H9 (cell line): ENCODE measurements at regions not wholly inside any gene's neighbourhood (a gene's known extent, or its start where the extent isn't known, plus 50 kb on each side); places are given as distances from the start of the nearest gene placed in this dataset.

Experiments
- DNase-seq: peaks from one replicate; pipeline ENCODE4 v3.0.0-alpha.2; 2017
- H2AFZ ChIP-seq: one replicate; pipeline ENCODE4 v1.6.1; 2013; ENCODE audit warnings: mild to moderate bottlenecking, low read length, control low read depth, moderate library complexity
- H2AK5ac ChIP-seq: 2 replicates; pipeline ENCODE4 v1.6.1; 2013; ENCODE audit warnings: low read length, control low read depth, mixed read lengths; ENCODE audit not compliant: insufficient read length
- H2BK120ac ChIP-seq: one replicate; pipeline ENCODE4 v1.6.1; 2013; ENCODE audit warnings: low read depth, mild to moderate bottlenecking, low read length, control low read depth, inconsistent platforms; ENCODE audit not compliant: poor library complexity, severe bottlenecking
- H2BK12ac ChIP-seq: 2 replicates; pipeline ENCODE4 v1.6.1; 2013; ENCODE audit warnings: low read length, control low read depth, mixed read lengths, low read depth; ENCODE audit not compliant: insufficient read length
- H2BK15ac ChIP-seq: 2 replicates; pipeline ENCODE4 v1.6.1; 2013; ENCODE audit warnings: low read depth, low read length, control low read depth
- H2BK20ac ChIP-seq: one replicate; pipeline ENCODE4 v1.6.1; 2013; ENCODE audit warnings: low read depth, mild to moderate bottlenecking, low read length, control low read depth, inconsistent platforms; ENCODE audit not compliant: poor library complexity, severe bottlenecking
- H2BK5ac ChIP-seq: 2 replicates; pipeline ENCODE4 v1.6.1; 2013; ENCODE audit warnings: low read length, control low read depth, mixed read lengths; ENCODE audit not compliant: insufficient read length
- H3K14ac ChIP-seq: 2 replicates; pipeline ENCODE4 v1.6.1; 2013; ENCODE audit warnings: low read length, control low read depth; ENCODE audit not compliant: insufficient read depth
- H3K18ac ChIP-seq: 2 replicates; pipeline ENCODE4 v1.6.1; 2013; ENCODE audit warnings: low read depth, mild to moderate bottlenecking, mixed read lengths, low read length, control low read depth; ENCODE audit not compliant: insufficient read length
- H3K23ac ChIP-seq: 2 replicates; pipeline ENCODE4 v1.6.1; 2013; ENCODE audit warnings: low read length, control low read depth, mixed read lengths, low read depth; ENCODE audit not compliant: insufficient read length
- H3K23me2 ChIP-seq: 2 replicates; pipeline ENCODE4 v1.6.1; 2013; ENCODE audit warnings: low read depth, mild to moderate bottlenecking, mixed read lengths, low read length, control low read depth; ENCODE audit not compliant: insufficient read length, poor library complexity, severe bottlenecking
- H3K27ac ChIP-seq: 2 replicates; pipeline ENCODE4 v1.5.1; 2013; ENCODE audit warnings: low read length, control low read depth, mixed read lengths, low read depth; ENCODE audit not compliant: insufficient read length
- H3K27me3 ChIP-seq: 2 replicates; pipeline ENCODE4 v1.6.1; 2013; ENCODE audit warnings: low read length, control low read depth, inconsistent platforms; ENCODE audit not compliant: insufficient read depth
- H3K4ac ChIP-seq: 2 replicates; pipeline ENCODE4 v1.6.1; 2013; ENCODE audit warnings: low read depth, mild to moderate bottlenecking, control low read depth, inconsistent platforms, low read length, moderate library complexity
- H3K4me1 ChIP-seq: 2 replicates; pipeline ENCODE4 v1.6.1; 2013; ENCODE audit warnings: low read length, control low read depth, inconsistent platforms; ENCODE audit not compliant: insufficient read depth
- H3K4me2 ChIP-seq: 2 replicates; pipeline ENCODE4 v1.6.1; 2013; ENCODE audit warnings: low read length, control low read depth, mixed read lengths; ENCODE audit not compliant: insufficient read length, insufficient read depth
- H3K56ac ChIP-seq: 2 replicates; pipeline ENCODE4 v1.6.1; 2013; ENCODE audit warnings: low read depth, mild to moderate bottlenecking, mixed read lengths, low read length, control low read depth; ENCODE audit not compliant: insufficient read length
- H3K79me1 ChIP-seq: 2 replicates; pipeline ENCODE4 v1.6.1; 2013; ENCODE audit warnings: low read depth, mild to moderate bottlenecking, moderate library complexity, low read length, control low read depth, inconsistent platforms; ENCODE audit not compliant: insufficient read depth, poor library complexity, severe bottlenecking
- H3K79me2 ChIP-seq: 2 replicates; pipeline ENCODE4 v1.6.1; 2013; ENCODE audit warnings: low read length, control low read depth, inconsistent platforms; ENCODE audit not compliant: insufficient read depth
- H3K9ac ChIP-seq: 2 replicates; pipeline ENCODE4 v1.6.1; 2013; ENCODE audit warnings: low read length, control low read depth, mixed read lengths; ENCODE audit not compliant: insufficient read length; ENCODE audit errors: extremely low read depth
- H3K9me3 ChIP-seq: one replicate; pipeline ENCODE4 v1.6.1; 2013; ENCODE audit warnings: low read depth, low read length, inconsistent platforms; ENCODE audit not compliant: control insufficient read depth
- H3T11ph ChIP-seq: one replicate; pipeline ENCODE4 v1.6.1; 2013; ENCODE audit warnings: mild to moderate bottlenecking, low read length, control low read depth, inconsistent platforms
- H4K20me1 ChIP-seq: one replicate; pipeline ENCODE4 v1.6.1; 2013; ENCODE audit not compliant: control insufficient read depth, insufficient read length, insufficient read depth
- H4K5ac ChIP-seq: 2 replicates; pipeline ENCODE4 v1.6.1; 2013; ENCODE audit warnings: low read depth, mild to moderate bottlenecking, mixed read lengths, low read length, control low read depth; ENCODE audit not compliant: insufficient read length
- H4K8ac ChIP-seq: replicated peaks from 2 replicates; pipeline ENCODE4 v1.6.1; 2013; ENCODE audit warnings: low read length, control low read depth, mixed read lengths, low read depth; ENCODE audit not compliant: insufficient read length
- H4K91ac ChIP-seq: 2 replicates; pipeline ENCODE4 v1.6.1; 2013; ENCODE audit warnings: low read depth, mild to moderate bottlenecking, moderate library complexity, mixed read lengths, low read length, control low read depth; ENCODE audit not compliant: insufficient read length
- H3K27ac Mint-ChIP-seq, 3 experiments: 2 replicates in 2 of 3; 3 replicates in 1 of 3; pipeline ENCODE4 v1.8.0; 2020 to 2021; ENCODE audit warnings: mixed read lengths in 3 of 3, mild to moderate bottlenecking in 1 of 3, moderate library complexity in 1 of 3
- H3K27me3 Mint-ChIP-seq: 2 replicates; pipeline ENCODE4 v1.8.0; 2021; ENCODE audit warnings: low read depth, mild to moderate bottlenecking, moderate library complexity, mixed read lengths
- H3K36me3 Mint-ChIP-seq, 3 experiments: 2 replicates in 2 of 3; 3 replicates in 1 of 3; pipeline ENCODE4 v1.8.0; 2020 to 2021; ENCODE audit warnings: low read depth in 3 of 3, mixed read lengths in 3 of 3; ENCODE audit not compliant: insufficient read depth in 1 of 3
- H3K4me1 Mint-ChIP-seq, 2 experiments: 2 replicates each; pipeline ENCODE4 v1.8.0; 2020; ENCODE audit warnings: mixed read lengths in 2 of 2
- H3K4me3 Mint-ChIP-seq, 2 experiments: 2 replicates in 1 of 2; 3 replicates in 1 of 2; pipeline ENCODE4 v1.8.0; 2020 to 2021; ENCODE audit warnings: mild to moderate bottlenecking in 2 of 2, mixed read lengths in 2 of 2, moderate library complexity in 1 of 2
- H3K9me3 Mint-ChIP-seq, 2 experiments: 2 replicates in 1 of 2; 3 replicates in 1 of 2; pipeline ENCODE4 v1.8.0; 2020; ENCODE audit warnings: mild to moderate bottlenecking in 2 of 2, mixed read lengths in 2 of 2, moderate library complexity in 1 of 2
- WGBS: extraction: QIAGEN DNeasy Blood & Tissue Kit; methylation state at CpG from one replicate; pipeline ENCODE4 v1.1.7; 2013; ENCODE audit warnings: missing lambda C conversion rate, low lambda C conversion rate, mixed read lengths; ENCODE audit not compliant: insufficient read length; ENCODE audit errors: extremely low coverage; 5-methylcytosine and 5-hydroxymethylcytosine counted together
- TF ChIP-seq, protein P1 (sequence below): fragments of 200-600 bp; sonication (generic); conservative IDR thresholded peaks from 3 replicates; pipeline ENCODE4 v1.8.0; 2021; ENCODE audit warnings: antibody characterized with exemption, mild to moderate bottlenecking

DNA sequence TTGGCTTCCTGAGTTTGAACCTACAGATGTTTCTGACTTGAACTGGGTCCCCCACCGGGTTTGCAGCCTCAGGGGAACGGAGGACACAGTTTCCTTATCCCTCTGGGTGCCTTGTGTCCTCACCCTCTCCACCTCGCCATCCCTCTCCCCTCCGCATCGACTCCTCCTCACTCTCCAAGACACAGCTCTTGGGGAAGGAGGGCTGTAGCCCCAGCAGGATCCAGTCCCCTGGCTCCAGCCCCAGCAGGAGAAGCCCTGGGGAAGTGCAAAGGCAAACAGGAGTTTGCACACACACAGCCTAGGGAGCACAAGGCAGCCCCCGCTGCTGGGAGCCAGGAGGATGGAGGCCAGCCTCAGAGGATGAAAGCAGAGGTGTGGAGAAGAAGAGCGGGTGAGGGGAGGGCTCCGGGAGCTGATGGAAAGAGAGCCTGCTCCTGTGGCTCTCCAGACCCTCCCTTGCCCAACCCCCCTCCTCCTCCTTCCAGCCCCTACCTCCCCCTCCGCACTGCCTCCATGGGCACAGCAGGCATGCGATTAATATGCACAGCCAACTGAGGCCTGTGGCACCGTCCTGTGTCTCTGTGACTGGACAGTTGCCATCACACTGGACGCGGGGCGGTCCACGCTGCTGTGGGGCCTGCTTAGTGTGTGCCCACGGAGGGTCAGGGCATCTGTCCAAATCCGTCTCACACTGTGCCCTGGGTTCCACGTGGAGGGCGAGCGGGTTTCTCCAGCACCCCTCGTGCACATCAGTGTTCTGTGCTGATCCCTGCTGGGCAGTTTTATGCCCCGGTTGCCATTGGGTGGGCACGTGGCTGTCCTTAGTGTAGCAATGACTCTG, 193.7 kb upstream of the DIO3 start:
- no peak overlapping the region; a peak in 1 of 5 replicates for H3K4me3 Mint-ChIP-seq
- no peak for DNase-seq
- peaks cover 2% of the 10 kb centered on the region for H3K27me3 Mint-ChIP-seq

More for the DNA sequence above, 193.7 kb upstream of the DIO3 start:
- H3K9me3 ChIP-seq = no peaks in the 10 kb centered on the region
- H3K4me2 ChIP-seq = no peak overlapping the region
- no peaks in the 10 kb centered on the region for H3K79me2 ChIP-seq
- H2BK5ac ChIP-seq = no peak overlapping the region
- no peak overlapping the region for H3K18ac ChIP-seq
- no peak overlapping the region for H3K27ac ChIP-seq
- Mint-ChIP-seq H3K27ac (0 out of 7 replicates have a peak overlapping the region, but pooled peaks of 1 of the 3 experiments have one; percentile 59), H3K4me1 (peaks cover 10 to 37% of the 10 kb centered on the region in 2 experiments), H3K36me3 (no peaks in the 10 kb centered on the region; a peak in 1 of 7 replicates), H3K9me3 (no peaks in the 10 kb centered on the region; a peak in 1 of 5 replicates)
- TF ChIP-seq, protein P1, sequence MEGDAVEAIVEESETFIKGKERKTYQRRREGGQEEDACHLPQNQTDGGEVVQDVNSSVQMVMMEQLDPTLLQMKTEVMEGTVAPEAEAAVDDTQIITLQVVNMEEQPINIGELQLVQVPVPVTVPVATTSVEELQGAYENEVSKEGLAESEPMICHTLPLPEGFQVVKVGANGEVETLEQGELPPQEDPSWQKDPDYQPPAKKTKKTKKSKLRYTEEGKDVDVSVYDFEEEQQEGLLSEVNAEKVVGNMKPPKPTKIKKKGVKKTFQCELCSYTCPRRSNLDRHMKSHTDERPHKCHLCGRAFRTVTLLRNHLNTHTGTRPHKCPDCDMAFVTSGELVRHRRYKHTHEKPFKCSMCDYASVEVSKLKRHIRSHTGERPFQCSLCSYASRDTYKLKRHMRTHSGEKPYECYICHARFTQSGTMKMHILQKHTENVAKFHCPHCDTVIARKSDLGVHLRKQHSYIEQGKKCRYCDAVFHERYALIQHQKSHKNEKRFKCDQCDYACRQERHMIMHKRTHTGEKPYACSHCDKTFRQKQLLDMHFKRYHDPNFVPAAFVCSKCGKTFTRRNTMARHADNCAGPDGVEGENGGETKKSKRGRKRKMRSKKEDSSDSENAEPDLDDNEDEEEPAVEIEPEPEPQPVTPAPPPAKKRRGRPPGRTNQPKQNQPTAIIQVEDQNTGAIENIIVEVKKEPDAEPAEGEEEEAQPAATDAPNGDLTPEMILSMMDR = no peak
- H4K8ac ChIP-seq = no peak overlapping the region
- no peak overlapping the region for H2AFZ ChIP-seq
- no peak overlapping the region for H2BK20ac ChIP-seq
- H3K23ac ChIP-seq = no peak overlapping the region
- no peak overlapping the region for H2BK120ac ChIP-seq
- H3K4me1 ChIP-seq = no peaks in the 10 kb centered on the region
- H3K23me2 ChIP-seq = no peaks in the 10 kb centered on the region
- H3K14ac ChIP-seq = no peak overlapping the region
- no peak overlapping the region for H4K91ac ChIP-seq
- H3T11ph ChIP-seq = no peak overlapping the region
- no peak overlapping the region for H2BK12ac ChIP-seq
- H3K4ac ChIP-seq = no peak overlapping the region
- no peak overlapping the region for H3K56ac ChIP-seq
- H3K79me1 ChIP-seq = no peaks in the 10 kb centered on the region
- H2AK5ac ChIP-seq = no peak overlapping the region
- H3K27me3 ChIP-seq = no peaks in the 10 kb centered on the region
- no peak overlapping the region for H3K9ac ChIP-seq
- H4K20me1 ChIP-seq = no peaks in the 10 kb centered on the region
- no peak overlapping the region for H2BK15ac ChIP-seq
- no CpG with 5 or more reads among the region's 23 CpGs for WGBS
- no peak overlapping the region for H4K5ac ChIP-seq
